HL-60 (cell line): ENCODE measurements at regions not wholly inside any gene's neighbourhood (a gene's known extent, or its start where the extent isn't known, plus 50 kb on each side); places are given as distances from the start of the nearest gene placed in this dataset.

Source experiments
- CTCF ChIP-seq: IDR thresholded peaks from one replicate; pipeline ENCODE4 v1.5.1; 2011; ENCODE audit warnings: low read length, control low read depth, inconsistent platforms; ENCODE audit not compliant: insufficient read depth
- POLR2AphosphoS5 ChIP-seq: IDR thresholded peaks from 2 replicates; pipeline ENCODE4 v1.6.1; 2012; ENCODE audit warnings: low read depth
- REST ChIP-seq: IDR thresholded peaks from 2 replicates; pipeline ENCODE4 v1.6.1; 2012; ENCODE audit warnings: low read depth; ENCODE audit not compliant: insufficient replicate concordance

- TF ChIP-seq CTCF (no peak), POLR2AphosphoS5 (no peak), REST (no peak)
These were observed 481.8 kb downstream of the MTRR start for GRCh38 chr5:8350644-8351339.
